GM21619 (cell line): ENCODE measurements at regions not wholly inside any gene's neighbourhood (a gene's known extent, or its start where the extent isn't known, plus 50 kb on each side); places are given as distances from the start of the nearest gene placed in this dataset.
A peak's percentile ranks its signal among the peaks of the same experiment; 100 is the strongest.

Experiments
- ATAC-seq: cut with Tn5 transposase; IDR thresholded peaks from one replicate; pipeline ENCODE4 v1.9.1; 2021; ENCODE audit not compliant: unreplicated experiment

GRCh38 chr4:184879271-184879670 lies 53.5 kb upstream of the ACSL1 start:
- ATAC-seq, result no peak

- no peak for ATAC-seq
Measured at GRCh38 chr4:184882276-184882675, 56.5 kb upstream of the ACSL1 start.

GRCh38 chr4:184883024-184883423 lies 57.3 kb upstream of the ACSL1 start:
- no peak for ATAC-seq

GRCh38 chr4:184884883-184885282 lies 59.1 kb upstream of the ACSL1 start:
- no peak for ATAC-seq

GRCh38 chr4:184885602-184886001 lies 59.8 kb upstream of the ACSL1 start:
- no peak for ATAC-seq

- no peak for ATAC-seq
Measured at GRCh38 chr4:184887333-184887732, 61.6 kb upstream of the ACSL1 start.

GRCh38 chr4:184887947-184888346 lies 62.2 kb upstream of the ACSL1 start:
- ATAC-seq, result no peak

GRCh38 chr4:184889666-184890335 lies 64.0 kb upstream of the ACSL1 start:
- ATAC-seq, result no peak

GRCh38 chr4:184890499-184890898 lies 64.7 kb upstream of the ACSL1 start:
- no peak for ATAC-seq

- no peak for ATAC-seq
Measured at GRCh38 chr4:184891816-184892397, 66.1 kb upstream of the ACSL1 start.

GRCh38 chr4:184892999-184893398 lies 67.2 kb upstream of the ACSL1 start:
- ATAC-seq, result no peak

- no peak for ATAC-seq
Measured at GRCh38 chr4:184893801-184894571, 68.2 kb upstream of the ACSL1 start.

- no peak for ATAC-seq
Measured at GRCh38 chr4:184895012-184895695, 69.4 kb upstream of the ACSL1 start.

GRCh38 chr4:184896868-184897715 lies 71.3 kb upstream of the ACSL1 start:
- peak; percentile 70 for ATAC-seq

- ATAC-seq, result no peak
Measured at GRCh38 chr4:184897895-184898294, 72.1 kb upstream of the ACSL1 start.

- no peak for ATAC-seq
Measured at GRCh38 chr4:184898793-184899192, 73.0 kb upstream of the ACSL1 start.

- ATAC-seq, result no peak
Measured at GRCh38 chr4:184899261-184900134, 73.7 kb upstream of the ACSL1 start.

- ATAC-seq, result no peak
Measured at GRCh38 chr4:184900184-184900583, 74.4 kb upstream of the ACSL1 start.

GRCh38 chr4:184902550-184902949 lies 76.8 kb upstream of the ACSL1 start:
- no peak for ATAC-seq
